AG04449 (cell line): ENCODE measurements at regions not wholly inside any gene's neighbourhood (a gene's known extent, or its start where the extent isn't known, plus 50 kb on each side); places are given as distances from the start of the nearest gene placed in this dataset.
"Not testable (repeated sequence)": the region's sequence is repeated elsewhere in the genome, so short reads cannot be mapped to it uniquely, and the experiment has no call there.

ENCODE experiments used
- CTCF ChIA-PET: fragments of 350-600 bp; formaldehyde crosslinking; extraction: SDS; loops from one replicate; lab custom pipeline; 2021; ENCODE audit warnings: antibody characterized with exemption; lab: Yijun Ruan, JAX
- POLR2A ChIA-PET: fragments of 400-600, 350-600 bp; formaldehyde crosslinking; extraction: SDS; loops from one replicate; lab custom pipeline; 2020; ENCODE audit warnings: antibody characterized with exemption, inconsistent platforms; lab: Yijun Ruan, JAX
- DNase-seq: peaks from one replicate; pipeline ENCODE4 v3.0.0-alpha.2; 2010; ENCODE audit warnings: low read depth, low spot score
- H3K4me3 ChIP-seq: 2 replicates; pipeline ENCODE4 v1.5.1; 2011; ENCODE audit warnings: low read depth, mild to moderate bottlenecking, control low read depth, low read length
- TF ChIP-seq, protein P1 (sequence below): IDR thresholded peaks from one replicate; pipeline ENCODE4 v1.5.1; 2011; ENCODE audit warnings: mild to moderate bottlenecking, moderate library complexity, low read length, control low read depth, inconsistent platforms; ENCODE audit not compliant: insufficient read depth; ENCODE audit errors: missing control alignments

DNA sequence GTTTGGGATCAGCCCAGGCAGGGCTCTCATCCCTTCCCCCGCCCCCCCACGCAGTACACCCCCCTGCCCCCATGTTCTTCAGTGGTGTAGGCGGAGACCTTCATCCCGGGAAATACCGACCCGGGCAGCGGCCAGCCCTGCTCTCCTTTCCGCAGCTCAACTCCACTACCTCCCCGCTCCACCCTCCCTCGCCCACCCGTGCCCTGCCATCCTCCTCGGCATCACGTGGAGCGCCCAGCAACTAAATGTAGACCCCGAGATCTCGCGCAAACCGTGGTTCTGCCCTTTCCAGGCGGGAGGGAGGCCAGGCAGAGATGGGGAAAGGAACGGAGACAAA lies 1932.2 kb upstream of the DEFB115 start:
- ChIA-PET POLR2A (no interaction called here), CTCF (no interaction called here)
- DNase-seq: no peak
- no peak overlapping the region for H3K4me3 ChIP-seq
- TF ChIP-seq, protein P1, sequence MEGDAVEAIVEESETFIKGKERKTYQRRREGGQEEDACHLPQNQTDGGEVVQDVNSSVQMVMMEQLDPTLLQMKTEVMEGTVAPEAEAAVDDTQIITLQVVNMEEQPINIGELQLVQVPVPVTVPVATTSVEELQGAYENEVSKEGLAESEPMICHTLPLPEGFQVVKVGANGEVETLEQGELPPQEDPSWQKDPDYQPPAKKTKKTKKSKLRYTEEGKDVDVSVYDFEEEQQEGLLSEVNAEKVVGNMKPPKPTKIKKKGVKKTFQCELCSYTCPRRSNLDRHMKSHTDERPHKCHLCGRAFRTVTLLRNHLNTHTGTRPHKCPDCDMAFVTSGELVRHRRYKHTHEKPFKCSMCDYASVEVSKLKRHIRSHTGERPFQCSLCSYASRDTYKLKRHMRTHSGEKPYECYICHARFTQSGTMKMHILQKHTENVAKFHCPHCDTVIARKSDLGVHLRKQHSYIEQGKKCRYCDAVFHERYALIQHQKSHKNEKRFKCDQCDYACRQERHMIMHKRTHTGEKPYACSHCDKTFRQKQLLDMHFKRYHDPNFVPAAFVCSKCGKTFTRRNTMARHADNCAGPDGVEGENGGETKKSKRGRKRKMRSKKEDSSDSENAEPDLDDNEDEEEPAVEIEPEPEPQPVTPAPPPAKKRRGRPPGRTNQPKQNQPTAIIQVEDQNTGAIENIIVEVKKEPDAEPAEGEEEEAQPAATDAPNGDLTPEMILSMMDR: no peak

DNA sequence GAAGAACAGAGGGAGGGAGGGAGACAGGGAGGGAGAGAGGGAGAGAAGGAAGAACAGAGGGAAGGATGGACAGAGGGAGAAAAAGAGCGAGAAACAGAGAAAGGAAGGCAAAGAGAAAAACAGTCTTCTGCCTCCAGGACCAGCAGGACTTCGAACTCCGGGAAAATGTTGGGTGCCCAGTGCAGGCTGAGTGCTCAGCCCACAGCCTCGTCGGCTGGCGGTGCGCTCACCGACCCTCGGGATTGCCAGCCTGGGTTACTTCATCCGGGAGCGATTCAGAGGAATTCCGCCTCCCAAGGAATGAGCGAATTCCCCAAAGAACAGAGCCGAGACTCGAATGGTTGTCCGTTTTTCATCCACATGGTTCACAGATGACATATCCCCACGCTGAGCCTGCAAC lies 1931.7 kb upstream of the DEFB115 start:
- POLR2A ChIA-PET: interaction anchor here (0.6 kb wide), 1 partner anchor 33 kb away, joined by 3 read pairs; no protein-coding TSS in a partner anchor
- H3K4me3 ChIP-seq, DNase-seq, CTCF ChIA-PET: not testable (repeated sequence)

- ChIA-PET POLR2A (interaction anchor here (0.6 kb wide), 1 partner anchor 34 kb away, joined by 3 read pairs; no protein-coding TSS in a partner anchor), CTCF (interaction anchor here (0.6 kb wide), 1 partner anchor 1947 kb away, joined by 3 read pairs; no protein-coding TSS in a partner anchor)
- TF ChIP-seq, protein P1: no peak
- DNase-seq: no peak
- H3K4me3 ChIP-seq: no peak overlapping the region
Observed at GRCh38 chr20:29326376-29327070, 1930.9 kb upstream of the DEFB115 start.

- DNase-seq, H3K4me3 ChIP-seq, CTCF ChIA-PET, POLR2A ChIA-PET: not testable (repeated sequence)
Observed at GRCh38 chr20:29327600-29328420, 1929.7 kb upstream of the DEFB115 start.

DNA sequence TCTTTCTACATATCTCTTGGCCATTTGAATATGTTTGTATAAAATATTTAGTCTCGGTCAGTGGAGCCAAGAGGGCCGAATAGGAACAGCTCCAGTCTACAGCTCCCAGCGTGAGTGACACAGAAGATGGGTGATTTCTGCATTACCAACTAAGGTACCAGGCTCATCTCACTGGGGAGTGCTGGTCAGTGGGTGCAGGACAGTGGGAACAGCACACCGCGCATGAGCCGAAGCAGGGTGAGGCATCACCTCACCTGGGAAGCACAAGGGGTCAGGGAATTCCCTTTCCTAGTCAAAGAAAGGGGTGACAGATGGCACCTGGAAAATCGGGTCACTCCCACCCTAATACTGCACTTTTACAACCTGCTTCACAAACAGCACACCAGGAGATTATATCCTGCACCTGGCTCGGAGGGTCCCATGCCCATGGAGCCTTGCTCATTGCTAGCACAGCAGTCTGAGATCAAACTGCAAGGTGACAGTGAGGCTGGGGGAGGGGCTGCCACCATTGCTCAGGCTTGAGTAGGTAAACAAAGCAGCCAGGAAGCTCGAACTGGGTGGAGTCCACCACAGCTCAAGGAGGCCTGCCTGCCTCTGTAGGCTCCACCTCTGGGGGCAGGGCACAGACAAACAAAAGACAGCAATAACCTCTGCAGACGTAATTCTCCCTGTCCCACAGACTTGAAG lies 1926.9 kb upstream of the DEFB115 start:
- POLR2A ChIA-PET, DNase-seq, CTCF ChIA-PET, H3K4me3 ChIP-seq: not testable (repeated sequence)

DNA sequence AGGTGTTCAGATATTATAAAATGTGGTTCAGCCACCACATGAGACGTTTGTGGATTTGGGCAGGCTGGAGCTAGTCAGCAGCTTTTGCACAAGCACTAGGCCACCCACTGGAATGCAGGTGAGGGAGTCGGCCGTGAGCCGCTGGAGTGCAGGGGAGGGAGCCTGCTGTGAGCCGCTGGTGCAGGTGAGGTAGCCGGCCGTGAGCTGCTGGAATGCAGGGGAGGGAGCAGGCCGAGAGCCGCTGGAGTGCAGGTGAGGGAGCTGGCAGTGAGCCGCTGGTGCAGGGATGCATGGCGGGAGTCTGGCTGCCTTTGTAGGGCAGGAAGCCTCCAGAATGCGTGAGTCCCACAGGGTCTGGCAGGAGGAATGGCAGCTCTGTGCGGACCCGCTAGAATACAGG lies 1907.6 kb upstream of the DEFB115 start:
- CTCF ChIA-PET: no interaction called here
- POLR2A ChIA-PET: no interaction called here
- no peak overlapping the region for H3K4me3 ChIP-seq

DNA sequence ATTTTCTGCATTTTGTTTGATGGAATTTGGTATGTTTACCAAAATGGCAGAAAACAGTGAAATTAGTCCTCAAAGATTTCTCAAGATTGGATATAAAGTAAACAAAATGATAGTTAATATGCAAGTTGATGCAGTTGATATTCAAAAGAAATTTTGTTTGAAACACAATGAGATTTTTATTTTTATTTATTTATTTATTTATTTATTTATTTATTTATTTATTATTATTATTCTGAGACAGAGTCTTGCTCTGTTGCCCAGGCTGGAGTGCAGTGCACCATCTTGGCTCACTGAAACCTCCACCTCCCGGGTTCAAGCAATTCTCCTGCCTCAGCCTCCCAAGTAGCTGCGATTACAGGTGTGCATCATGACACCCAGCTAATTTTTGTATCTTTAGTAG lies 1881.5 kb upstream of the DEFB115 start:
- H3K4me3 ChIP-seq, POLR2A ChIA-PET, DNase-seq, CTCF ChIA-PET: not testable (repeated sequence)

More for the DNA sequence above, 1907.6 kb upstream of the DEFB115 start:
- TF ChIP-seq, protein P1: no peak
- no peak for DNase-seq

GRCh38 chr20:29392853-29393252 lies 1864.6 kb upstream of the DEFB115 start:
- H3K4me3 ChIP-seq, DNase-seq, CTCF ChIA-PET, POLR2A ChIA-PET: not testable (repeated sequence)
